ENCODE measurements at regions not wholly inside any gene's neighbourhood (a gene's known extent, or its start where the extent isn't known, plus 50 kb on each side); places are given as distances from the start of the nearest gene placed in this dataset.

GRCh38 chr4:59834943-59835342 lies 1365.2 kb upstream of the ADGRL3 start (continued):
- no peak for TF ChIP-seq HNRNPLL (IDR thresholded peaks at IDR 0.05; ENCODE audit: low read depth, low read length, poor library complexity, severe bottlenecking)

DNA sequence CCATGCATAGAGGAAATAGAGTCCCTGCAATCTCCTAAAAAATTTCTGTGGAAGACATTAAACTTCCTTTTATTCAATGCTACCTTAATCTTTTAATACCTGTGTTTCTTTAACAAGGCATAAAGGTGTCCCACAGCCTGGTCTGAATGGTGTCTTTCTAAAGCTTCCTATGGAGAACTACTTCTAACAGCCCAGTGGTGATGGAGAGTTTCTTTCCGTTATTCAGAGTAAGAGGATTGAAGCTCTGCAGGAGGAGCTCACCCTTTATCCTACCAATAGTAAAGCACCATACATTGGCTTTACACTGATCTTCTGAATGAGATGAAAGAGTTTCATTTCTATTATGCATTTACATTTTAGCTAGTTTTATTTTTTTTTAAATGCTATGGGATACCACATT lies 1362.4 kb upstream of the ADGRL3 start:
- Histone ChIP-seq H3K27me3 (ENCODE audit: control insufficient read depth in 1 of 2, insufficient read depth in 2 of 2, low read length in 2 of 2) (no peaks in the 10 kb centered on the region), H3K27ac (ENCODE audit: extremely low read length, insufficient read depth, low read length) (no peak overlapping the region), H3K4me2 (ENCODE audit: low read depth, low read length) (no peak overlapping the region), H3K4me3 (replicated peaks in 1 of 3; ENCODE audit: insufficient read depth in 1 of 3, low read depth in 2 of 3, low read length in 3 of 3) (no peak overlapping the region), H3K36me3 (replicated peaks in 1 of 2; ENCODE audit: control insufficient read depth in 1 of 2, insufficient read depth in 2 of 2, low read length in 2 of 2) (no peaks in the 10 kb centered on the region), H3K79me2 (ENCODE audit: insufficient read depth, low read length) (no peaks in the 10 kb centered on the region), H3K9me3 (ENCODE audit: low read length) (no peaks in the 10 kb centered on the region), H2AFZ (ENCODE audit: low read length) (no peak overlapping the region), H3K9ac (ENCODE audit: insufficient read depth, low read depth, low read length) (no peak overlapping the region), H3K4me1 (ENCODE audit: insufficient read depth, low read length) (no peaks in the 10 kb centered on the region), H4K20me1 (ENCODE audit: insufficient read depth, low read length) (no peaks in the 10 kb centered on the region)
- in situ Hi-C loops (cut with HindIII; ENCODE audit: extremely low pct_ligation_motif_present, low pct_unique_long_range_greater_than_20kb) (no loop called here), intact Hi-C loops (cut with micrococcal nuclease; ENCODE audit: unreplicated experiment) (no loop called here)
- no peak for FAIRE-seq
- no TSS peak for BruUV-seq (replicated peaks)
- TF ChIP-seq ZNF546 (CRISPR knock-in tag; conservative IDR thresholded peaks at IDR 0.05) (no peak), ZKSCAN5 (CRISPR knock-in tag; IDR thresholded peaks at IDR 0.05) (no peak), KAT2B (IDR thresholded peaks at IDR 0.05; ENCODE audit: borderline replicate concordance, low read depth, low read length) (no peak)
- TF ChIP-seq, protein P1, sequence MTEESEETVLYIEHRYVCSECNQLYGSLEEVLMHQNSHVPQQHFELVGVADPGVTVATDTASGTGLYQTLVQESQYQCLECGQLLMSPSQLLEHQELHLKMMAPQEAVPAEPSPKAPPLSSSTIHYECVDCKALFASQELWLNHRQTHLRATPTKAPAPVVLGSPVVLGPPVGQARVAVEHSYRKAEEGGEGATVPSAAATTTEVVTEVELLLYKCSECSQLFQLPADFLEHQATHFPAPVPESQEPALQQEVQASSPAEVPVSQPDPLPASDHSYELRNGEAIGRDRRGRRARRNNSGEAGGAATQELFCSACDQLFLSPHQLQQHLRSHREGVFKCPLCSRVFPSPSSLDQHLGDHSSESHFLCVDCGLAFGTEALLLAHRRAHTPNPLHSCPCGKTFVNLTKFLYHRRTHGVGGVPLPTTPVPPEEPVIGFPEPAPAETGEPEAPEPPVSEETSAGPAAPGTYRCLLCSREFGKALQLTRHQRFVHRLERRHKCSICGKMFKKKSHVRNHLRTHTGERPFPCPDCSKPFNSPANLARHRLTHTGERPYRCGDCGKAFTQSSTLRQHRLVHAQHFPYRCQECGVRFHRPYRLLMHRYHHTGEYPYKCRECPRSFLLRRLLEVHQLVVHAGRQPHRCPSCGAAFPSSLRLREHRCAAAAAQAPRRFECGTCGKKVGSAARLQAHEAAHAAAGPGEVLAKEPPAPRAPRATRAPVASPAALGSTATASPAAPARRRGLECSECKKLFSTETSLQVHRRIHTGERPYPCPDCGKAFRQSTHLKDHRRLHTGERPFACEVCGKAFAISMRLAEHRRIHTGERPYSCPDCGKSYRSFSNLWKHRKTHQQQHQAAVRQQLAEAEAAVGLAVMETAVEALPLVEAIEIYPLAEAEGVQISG (CRISPR knock-in tag; IDR thresholded peaks at IDR 0.05) = no peak
- POLR2A ChIA-PET = no interaction called here
- 0% methylated on average over 1 of the region's 1 CpG for WGBS (ENCODE audit: low lambda C conversion rate)
- DNase-seq (ENCODE audit: low spot score) = no peak
- CTCF ChIA-PET (ENCODE audit: low intra/inter-chr PET ratio, low total read pairs) = no interaction called here
- ATAC-seq = no peak
